Hematopoietic multipotent progenitor cell (in vitro differentiated cells): ENCODE measurements at regions not wholly inside any gene's neighbourhood (a gene's known extent, or its start where the extent isn't known, plus 50 kb on each side); places are given as distances from the start of the nearest gene placed in this dataset.

Experiments
- DNase-seq, 3 donors: peaks; one replicate each; pipeline ENCODE4 v3.0.0-alpha.2; 2011 to 2015; ENCODE audit warnings: low read depth in 2 of 3, low spot score in 2 of 3

GRCh38 chr4:13081830-13082229 lies 402.3 kb downstream of the RAB28 start:
- DNase-seq, result no peak

GRCh38 chr4:13067077-13067476 lies 417.1 kb downstream of the RAB28 start:
- no peak for DNase-seq

- DNase-seq, result no peak
These were observed 425.1 kb downstream of the RAB28 start for GRCh38 chr4:13059019-13059418.

GRCh38 chr4:13056630-13057189 lies 427.4 kb downstream of the RAB28 start:
- no peak for DNase-seq

- DNase-seq, result no peak
These were observed 429.6 kb downstream of the RAB28 start for GRCh38 chr4:13054420-13054970.

GRCh38 chr4:13047591-13047990 lies 436.5 kb downstream of the RAB28 start:
- no peak for DNase-seq

- DNase-seq, result no peak
These were observed 447.3 kb downstream of the RAB28 start for GRCh38 chr4:13036841-13037240.

GRCh38 chr4:13032936-13033335 lies 451.2 kb downstream of the RAB28 start:
- DNase-seq, result no peak

GRCh38 chr4:13024147-13025105 lies 459.7 kb downstream of the RAB28 start:
- DNase-seq, result no peak

- DNase-seq, result no peak
These were observed 476.2 kb downstream of the RAB28 start for GRCh38 chr4:13007802-13008470.

GRCh38 chr4:12993923-12994322 lies 490.2 kb downstream of the RAB28 start:
- DNase-seq, result no peak

- no peak for DNase-seq
These were observed 496.9 kb downstream of the RAB28 start for GRCh38 chr4:12987284-12987683.

- DNase-seq, result no peak
These were observed 504.3 kb downstream of the RAB28 start for GRCh38 chr4:12979797-12980196.

GRCh38 chr4:12978310-12978709 lies 505.8 kb downstream of the RAB28 start:
- DNase-seq, result no peak

GRCh38 chr4:12975511-12975910 lies 508.6 kb downstream of the RAB28 start:
- no peak for DNase-seq

GRCh38 chr4:12973522-12973921 lies 510.6 kb downstream of the RAB28 start:
- DNase-seq, result no peak

- no peak for DNase-seq
These were observed 515.8 kb downstream of the RAB28 start for GRCh38 chr4:12968345-12968744.

- DNase-seq, result no peak
These were observed 517.4 kb downstream of the RAB28 start for GRCh38 chr4:12966726-12967125.

GRCh38 chr4:12965334-12965733 lies 518.8 kb downstream of the RAB28 start:
- DNase-seq, result no peak

GRCh38 chr4:12963912-12964311 lies 520.2 kb downstream of the RAB28 start:
- DNase-seq, result no peak

GRCh38 chr4:12963291-12963690 lies 520.8 kb downstream of the RAB28 start:
- no peak for DNase-seq
